ENCODE measurements at regions not wholly inside any gene's neighbourhood (a gene's known extent, or its start where the extent isn't known, plus 50 kb on each side); places are given as distances from the start of the nearest gene placed in this dataset.
A peak's percentile ranks its signal among the peaks of the same experiment; 100 is the strongest.

- no peaks in the 10 kb centered on the region for H3K36me3 ChIP-seq (ENCODE audit: low read depth)
- no peak for TF ChIP-seq CTCF (IDR thresholded peaks at IDR 0.05)
- peaks cover 12% of the 10 kb centered on the region for H3K9me3 ChIP-seq
- no peaks in the 10 kb centered on the region for H3K4me1 ChIP-seq (ENCODE audit: low read depth)
- ATAC-seq (no peak), DNase-seq (peak in 1 of 3 donors; percentile 11)
- intact Hi-C loops (cut with DNase I, micrococcal nuclease), result no loop called here
- no peak overlapping the region for H3K4me3 ChIP-seq
Measured at GRCh38 chr14:81669308-81669707, 135.7 kb upstream of the SEL1L start.

GRCh38 chr14:81673930-81674329 lies 140.3 kb upstream of the SEL1L start:
- H3K4me1 ChIP-seq (ENCODE audit: low read depth), result no peaks in the 10 kb centered on the region
- H3K9me3 ChIP-seq, result peaks cover 5% of the 10 kb centered on the region
- H3K4me3 ChIP-seq, result no peak overlapping the region
- intact Hi-C loops (cut with DNase I, micrococcal nuclease), result no loop called here
- TF ChIP-seq CTCF (IDR thresholded peaks at IDR 0.05), result no peak
- no peak for DNase-seq
- ATAC-seq, result no peak
- no peaks in the 10 kb centered on the region for H3K36me3 ChIP-seq (ENCODE audit: low read depth)

- no peaks in the 10 kb centered on the region for H3K36me3 ChIP-seq (ENCODE audit: low read depth)
- H3K4me3 ChIP-seq, result no peak overlapping the region
- no peak for DNase-seq
- intact Hi-C loops (cut with DNase I, micrococcal nuclease), result no loop called here
- TF ChIP-seq CTCF (IDR thresholded peaks at IDR 0.05), result no peak
- ATAC-seq, result no peak
- no peaks in the 10 kb centered on the region for H3K4me1 ChIP-seq (ENCODE audit: low read depth)
- no peaks in the 10 kb centered on the region for H3K9me3 ChIP-seq
Measured at GRCh38 chr14:81676395-81676794, 142.7 kb upstream of the SEL1L start.

GRCh38 chr14:81676879-81677278 lies 143.2 kb upstream of the SEL1L start:
- no peak for DNase-seq
- intact Hi-C loops (cut with DNase I, micrococcal nuclease), result no loop called here
- TF ChIP-seq CTCF (IDR thresholded peaks at IDR 0.05), result no peak
- H3K4me1 ChIP-seq (ENCODE audit: low read depth), result no peaks in the 10 kb centered on the region
- no peaks in the 10 kb centered on the region for H3K36me3 ChIP-seq (ENCODE audit: low read depth)
- no peak for ATAC-seq
- no peaks in the 10 kb centered on the region for H3K9me3 ChIP-seq
- H3K4me3 ChIP-seq, result no peak overlapping the region

- Histone ChIP-seq H3K9me3 (no peaks in the 10 kb centered on the region), H3K4me1 (ENCODE audit: low read depth) (no peaks in the 10 kb centered on the region), H3K4me3 (no peak overlapping the region), H3K36me3 (ENCODE audit: low read depth) (no peaks in the 10 kb centered on the region)
- intact Hi-C loops (cut with DNase I, micrococcal nuclease), result no loop called here
- no peak for TF ChIP-seq CTCF (IDR thresholded peaks at IDR 0.05)
- no peak for DNase-seq
- ATAC-seq, result no peak
Measured at GRCh38 chr14:81677736-81678135, 144.1 kb upstream of the SEL1L start.

GRCh38 chr14:81679226-81679625 lies 145.6 kb upstream of the SEL1L start:
- intact Hi-C loops (cut with DNase I, micrococcal nuclease), result no loop called here
- no peak for TF ChIP-seq CTCF (IDR thresholded peaks at IDR 0.05)
- ATAC-seq (no peak), DNase-seq (peak in 1 of 3 donors; percentile 41)
- Histone ChIP-seq H3K4me3 (no peak overlapping the region), H3K9me3 (no peaks in the 10 kb centered on the region), H3K4me1 (ENCODE audit: low read depth) (no peaks in the 10 kb centered on the region), H3K36me3 (ENCODE audit: low read depth) (no peaks in the 10 kb centered on the region)

Measured in mucosa of descending colon (tissue), 3 donors.